ENCODE measurements at regions not wholly inside any gene's neighbourhood (a gene's known extent, or its start where the extent isn't known, plus 50 kb on each side); places are given as distances from the start of the nearest gene placed in this dataset.

GRCh38 chr7:17131983-17132655 is 166.3 kb upstream of the AHR start:
- DNase-seq: no peak

- DNase-seq: no peak
Observed at GRCh38 chr7:17132726-17133125, 165.7 kb upstream of the AHR start.

- DNase-seq: no peak
Observed at GRCh38 chr7:17133977-17134376, 164.5 kb upstream of the AHR start.

GRCh38 chr7:17134786-17135185 is 163.7 kb upstream of the AHR start:
- no peak for DNase-seq

- no peak for DNase-seq
Observed at GRCh38 chr7:17136126-17136525, 162.3 kb upstream of the AHR start.

GRCh38 chr7:17139081-17139480 is 159.4 kb upstream of the AHR start:
- no peak for DNase-seq

- no peak for DNase-seq
Observed at GRCh38 chr7:17140406-17140805, 158.0 kb upstream of the AHR start.

- DNase-seq: no peak
Observed at GRCh38 chr7:17142831-17143541, 155.5 kb upstream of the AHR start.

GRCh38 chr7:17144322-17144721 is 154.1 kb upstream of the AHR start:
- peak in 1 of 2 donors; percentile 73 for DNase-seq

- DNase-seq: no peak
Observed at GRCh38 chr7:17146621-17147020, 151.8 kb upstream of the AHR start.

- no peak for DNase-seq
Observed at GRCh38 chr7:17147409-17147808, 151.0 kb upstream of the AHR start.

GRCh38 chr7:17150018-17150417 is 148.4 kb upstream of the AHR start:
- no peak for DNase-seq

GRCh38 chr7:17152721-17153120 is 145.7 kb upstream of the AHR start:
- DNase-seq: peak; percentile 14 to 60

GRCh38 chr7:17153536-17153935 is 144.9 kb upstream of the AHR start:
- no peak for DNase-seq

- DNase-seq: no peak
Observed at GRCh38 chr7:17155529-17155928, 142.9 kb upstream of the AHR start.

GRCh38 chr7:17158261-17158660 is 140.2 kb upstream of the AHR start:
- no peak for DNase-seq

GRCh38 chr7:17159500-17160037 is 138.9 kb upstream of the AHR start:
- no peak for DNase-seq

GRCh38 chr7:17166824-17167379 is 131.6 kb upstream of the AHR start:
- DNase-seq: no peak

- no peak for DNase-seq
Observed at GRCh38 chr7:17168416-17168815, 130.0 kb upstream of the AHR start.

GRCh38 chr7:17171427-17171826 is 127.0 kb upstream of the AHR start:
- DNase-seq: no peak

- no peak for DNase-seq
Observed at GRCh38 chr7:17176371-17177032, 122.0 kb upstream of the AHR start.

- no peak for DNase-seq
Observed at GRCh38 chr7:17178545-17178944, 119.9 kb upstream of the AHR start.

- no peak for DNase-seq
Observed at GRCh38 chr7:17181482-17181881, 117.0 kb upstream of the AHR start.

Measured in bone marrow (tissue), 2 donors.